ENCODE measurements at regions not wholly inside any gene's neighbourhood (a gene's known extent, or its start where the extent isn't known, plus 50 kb on each side); places are given as distances from the start of the nearest gene placed in this dataset.

- TF ChIP-seq EZH2 (IDR thresholded peaks at IDR 0.05): no peak
- TF ChIP-seq POLR2AphosphoS5 (IDR thresholded peaks at IDR 0.05; ENCODE audit: borderline replicate concordance, low read depth, low read length): no peak
- no peak for TF ChIP-seq FOXP2 (optimal IDR thresholded peaks at IDR 0.05; ENCODE audit: control extremely low read depth, extremely low read length, insufficient read depth)
These were observed 210.0 kb upstream of the ZNF521 start for GRCh38 chr18:25561918-25562317.

Data from SK-N-MC (cell line).